H1 (cell line): ENCODE measurements at regions not wholly inside any gene's neighbourhood (a gene's known extent, or its start where the extent isn't known, plus 50 kb on each side); places are given as distances from the start of the nearest gene placed in this dataset.

Source experiments
- CEBPB ChIP-seq: IDR thresholded peaks from 2 replicates; pipeline ENCODE4 v1.6.1; 2012; ENCODE audit warnings: low read depth, low read length
- CTBP2 ChIP-seq: IDR thresholded peaks from 2 replicates; pipeline ENCODE4 v1.7.0; 2011; ENCODE audit warnings: borderline replicate concordance, mild to moderate bottlenecking, moderate library complexity, mixed read lengths, low read length; ENCODE audit not compliant: insufficient read depth, insufficient read length
- EP300 ChIP-seq, 2 experiments: IDR thresholded peaks; 1 replicate in 1 of 2; 2 replicates in 1 of 2; pipeline ENCODE4 v1.6.1; 2011 to 2012; ENCODE audit warnings: low read depth in 2 of 2, low read length in 2 of 2, mild to moderate bottlenecking in 2 of 2, borderline replicate concordance in 1 of 2, inconsistent platforms in 1 of 2, moderate library complexity in 1 of 2
- FOSL1 ChIP-seq: IDR thresholded peaks from 2 replicates; pipeline ENCODE4 v1.6.1; 2011; ENCODE audit warnings: mild to moderate bottlenecking, low read depth, low read length, moderate library complexity; ENCODE audit not compliant: insufficient read depth
- HDAC2 ChIP-seq, 2 experiments: fragments of 300-600 bp in 1 of 2; sonication (generic) in 1 of 2; IDR thresholded peaks; 2 replicates each; pipeline ENCODE4 v1.6.1; 2011 to 2012; ENCODE audit warnings: low read depth in 2 of 2, low read length in 2 of 2, mild to moderate bottlenecking in 2 of 2, moderate library complexity in 2 of 2, borderline replicate concordance in 1 of 2, inconsistent platforms in 1 of 2
- POLR2A ChIP-seq, 2 experiments: IDR thresholded peaks; 1 replicate in 1 of 2; 2 replicates in 1 of 2; pipeline ENCODE4 v1.6.1; 2011; ENCODE audit warnings: low read depth in 2 of 2, low read length in 2 of 2, mild to moderate bottlenecking in 2 of 2; ENCODE audit errors: control extremely low read depth in 1 of 2
- POLR2AphosphoS5 ChIP-seq: IDR thresholded peaks from 2 replicates; pipeline ENCODE4 v1.6.1; 2011; ENCODE audit warnings: low read depth, low read length
- RXRA ChIP-seq: IDR thresholded peaks from 2 replicates; pipeline ENCODE4 v1.6.1; 2011; ENCODE audit warnings: low read depth, mild to moderate bottlenecking, low read length, moderate library complexity; ENCODE audit not compliant: insufficient read depth
- SP1 ChIP-seq: IDR thresholded peaks from 2 replicates; pipeline ENCODE4 v1.6.1; 2011; ENCODE audit warnings: low read depth, low read length
- SRF ChIP-seq: IDR thresholded peaks from 2 replicates; pipeline ENCODE4 v1.6.1; 2011; ENCODE audit warnings: mild to moderate bottlenecking, low read depth, low read length, moderate library complexity
- SUZ12 ChIP-seq: fragments of 200-600 bp; sonication (generic); IDR thresholded peaks from 2 replicates; pipeline ENCODE4 v1.6.1; 2012; ENCODE audit warnings: mild to moderate bottlenecking, inconsistent platforms, low read length, moderate library complexity, mixed read lengths
- ZNF274 ChIP-seq: IDR thresholded peaks from 2 replicates; pipeline ENCODE4 v1.7.0; 2012; ENCODE audit warnings: low read length, borderline replicate concordance; ENCODE audit errors: extremely low read depth
- TF ChIP-seq, protein P1 (sequence below), 3 experiments: IDR thresholded peaks; 1 replicate in 2 of 3; 2 replicates in 1 of 3; pipeline versions ENCODE4 v1.5.1 to v1.6.1; 2011; ENCODE audit warnings: low read length in 3 of 3, mild to moderate bottlenecking in 3 of 3, inconsistent platforms in 2 of 3, low read depth in 1 of 3, moderate library complexity in 1 of 3; ENCODE audit not compliant: insufficient read depth in 1 of 3; ENCODE audit errors: control extremely low read depth in 1 of 3
- TF ChIP-seq, protein P2 (sequence below): IDR thresholded peaks from 2 replicates; pipeline ENCODE4 v1.6.1; 2011; ENCODE audit warnings: low read length, improper control_type of control experiment

DNA sequence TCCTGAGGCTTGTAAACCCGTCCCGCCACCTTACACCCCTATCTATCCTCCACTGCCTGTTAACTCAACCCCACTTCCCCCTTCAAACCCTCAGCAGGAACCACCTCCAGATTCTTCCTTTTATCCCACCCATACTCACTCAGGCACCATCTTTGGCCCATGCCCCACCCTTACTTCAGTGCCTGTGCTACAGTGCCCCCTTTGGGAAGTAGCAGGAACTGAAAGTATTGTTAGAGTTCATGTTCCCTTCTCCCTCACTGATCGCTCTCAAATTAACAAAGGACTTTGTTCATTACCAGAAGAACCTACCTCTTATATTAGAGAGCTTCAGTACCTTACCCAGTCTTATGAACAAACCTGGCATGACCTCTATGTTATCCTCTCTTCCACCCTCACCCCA, 92.2 kb upstream of the MOCS2 start:
- TF ChIP-seq, protein P1, sequence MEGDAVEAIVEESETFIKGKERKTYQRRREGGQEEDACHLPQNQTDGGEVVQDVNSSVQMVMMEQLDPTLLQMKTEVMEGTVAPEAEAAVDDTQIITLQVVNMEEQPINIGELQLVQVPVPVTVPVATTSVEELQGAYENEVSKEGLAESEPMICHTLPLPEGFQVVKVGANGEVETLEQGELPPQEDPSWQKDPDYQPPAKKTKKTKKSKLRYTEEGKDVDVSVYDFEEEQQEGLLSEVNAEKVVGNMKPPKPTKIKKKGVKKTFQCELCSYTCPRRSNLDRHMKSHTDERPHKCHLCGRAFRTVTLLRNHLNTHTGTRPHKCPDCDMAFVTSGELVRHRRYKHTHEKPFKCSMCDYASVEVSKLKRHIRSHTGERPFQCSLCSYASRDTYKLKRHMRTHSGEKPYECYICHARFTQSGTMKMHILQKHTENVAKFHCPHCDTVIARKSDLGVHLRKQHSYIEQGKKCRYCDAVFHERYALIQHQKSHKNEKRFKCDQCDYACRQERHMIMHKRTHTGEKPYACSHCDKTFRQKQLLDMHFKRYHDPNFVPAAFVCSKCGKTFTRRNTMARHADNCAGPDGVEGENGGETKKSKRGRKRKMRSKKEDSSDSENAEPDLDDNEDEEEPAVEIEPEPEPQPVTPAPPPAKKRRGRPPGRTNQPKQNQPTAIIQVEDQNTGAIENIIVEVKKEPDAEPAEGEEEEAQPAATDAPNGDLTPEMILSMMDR (IDR thresholded peaks at IDR 0.05; ENCODE audit: control extremely low read depth in 1 of 3, insufficient read depth in 1 of 3, low read depth in 1 of 3, low read length in 3 of 3), result peak; percentile 29 to 62 (median 44)
- TF ChIP-seq POLR2AphosphoS5 (no peak), EP300 (IDR thresholded peaks at IDR 0.05; ENCODE audit: borderline replicate concordance in 1 of 2, low read depth in 2 of 2, low read length in 2 of 2) (no peak), FOSL1 (no peak), CEBPB (no peak), SP1 (no peak), RXRA (no peak), HDAC2 (IDR thresholded peaks at IDR 0.05; ENCODE audit: borderline replicate concordance in 1 of 2, low read depth in 2 of 2, low read length in 2 of 2) (no peak), CTBP2 (no peak), POLR2A (IDR thresholded peaks at IDR 0.05; ENCODE audit: control extremely low read depth in 1 of 2, low read depth in 2 of 2, low read length in 2 of 2) (no peak), ZNF274 (no peak), SRF (no peak), SUZ12 (no peak)
- TF ChIP-seq, protein P2, sequence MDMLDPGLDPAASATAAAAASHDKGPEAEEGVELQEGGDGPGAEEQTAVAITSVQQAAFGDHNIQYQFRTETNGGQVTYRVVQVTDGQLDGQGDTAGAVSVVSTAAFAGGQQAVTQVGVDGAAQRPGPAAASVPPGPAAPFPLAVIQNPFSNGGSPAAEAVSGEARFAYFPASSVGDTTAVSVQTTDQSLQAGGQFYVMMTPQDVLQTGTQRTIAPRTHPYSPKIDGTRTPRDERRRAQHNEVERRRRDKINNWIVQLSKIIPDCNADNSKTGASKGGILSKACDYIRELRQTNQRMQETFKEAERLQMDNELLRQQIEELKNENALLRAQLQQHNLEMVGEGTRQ, result no peak
